ENCODE measurements at regions not wholly inside any gene's neighbourhood (a gene's known extent, or its start where the extent isn't known, plus 50 kb on each side); places are given as distances from the start of the nearest gene placed in this dataset.
"Not testable (repeated sequence)": the region's sequence is repeated elsewhere in the genome, so short reads cannot be mapped to it uniquely, and the experiment has no call there.

GRCh38 chr13:87537951-87538350 lies 133.2 kb upstream of the SLITRK5 start:
- DNase-seq (ENCODE audit: low spot score) = no peak

- no peak for DNase-seq (ENCODE audit: low spot score)
Observed at GRCh38 chr13:87538366-87539052, 132.7 kb upstream of the SLITRK5 start.

- no peak for DNase-seq (ENCODE audit: low spot score)
Observed at GRCh38 chr13:87553142-87553541, 118.0 kb upstream of the SLITRK5 start.

- DNase-seq (ENCODE audit: low spot score) = no peak
Observed at GRCh38 chr13:87554045-87554444, 117.1 kb upstream of the SLITRK5 start.

- no peak for DNase-seq (ENCODE audit: low spot score)
Observed at GRCh38 chr13:87557788-87558187, 113.4 kb upstream of the SLITRK5 start.

GRCh38 chr13:87561580-87561979 lies 109.6 kb upstream of the SLITRK5 start:
- DNase-seq (ENCODE audit: low spot score) = not testable (repeated sequence)

GRCh38 chr13:87570669-87571068 lies 100.5 kb upstream of the SLITRK5 start:
- DNase-seq (ENCODE audit: low spot score) = no peak

GRCh38 chr13:87582399-87582798 lies 88.8 kb upstream of the SLITRK5 start:
- DNase-seq (ENCODE audit: low spot score) = no peak

GRCh38 chr13:87590518-87590917 lies 80.7 kb upstream of the SLITRK5 start:
- DNase-seq (ENCODE audit: low spot score) = no peak

GRCh38 chr13:87604437-87604836 lies 66.7 kb upstream of the SLITRK5 start:
- not testable (repeated sequence) for DNase-seq (ENCODE audit: low spot score)

GRCh38 chr13:87607266-87607665 lies 63.9 kb upstream of the SLITRK5 start:
- DNase-seq (ENCODE audit: low spot score) = no peak

- no peak for DNase-seq (ENCODE audit: low spot score)
Observed at GRCh38 chr13:87614276-87614675, 56.9 kb upstream of the SLITRK5 start.
